ENCODE measurements at regions not wholly inside any gene's neighbourhood (a gene's known extent, or its start where the extent isn't known, plus 50 kb on each side); places are given as distances from the start of the nearest gene placed in this dataset.

GRCh38 chr4:29405116-29405515 is 1315.1 kb upstream of the PCDH7 start:
- intact Hi-C loops (cut with DNase I): no loop called here
- Histone ChIP-seq H3K27me3 (no peaks in the 10 kb centered on the region), H3K36me3 (replicated peaks in 1 of 2; ENCODE audit: insufficient read depth in 1 of 2, low read depth in 2 of 2) (no peaks in the 10 kb centered on the region), H3K4me1 (no peaks in the 10 kb centered on the region), H3K27ac (no peak overlapping the region), H3K9me3 (no peaks in the 10 kb centered on the region), H3K4me3 (no peak overlapping the region)
- 22 to 40% methylated on average over 3 of the region's 3 CpGs for WGBS, 2 donors
- no peak for ATAC-seq
- no peak for DNase-seq
- no peak for TF ChIP-seq POLR2A (IDR thresholded peaks at IDR 0.05)
- TF ChIP-seq, protein P1, sequence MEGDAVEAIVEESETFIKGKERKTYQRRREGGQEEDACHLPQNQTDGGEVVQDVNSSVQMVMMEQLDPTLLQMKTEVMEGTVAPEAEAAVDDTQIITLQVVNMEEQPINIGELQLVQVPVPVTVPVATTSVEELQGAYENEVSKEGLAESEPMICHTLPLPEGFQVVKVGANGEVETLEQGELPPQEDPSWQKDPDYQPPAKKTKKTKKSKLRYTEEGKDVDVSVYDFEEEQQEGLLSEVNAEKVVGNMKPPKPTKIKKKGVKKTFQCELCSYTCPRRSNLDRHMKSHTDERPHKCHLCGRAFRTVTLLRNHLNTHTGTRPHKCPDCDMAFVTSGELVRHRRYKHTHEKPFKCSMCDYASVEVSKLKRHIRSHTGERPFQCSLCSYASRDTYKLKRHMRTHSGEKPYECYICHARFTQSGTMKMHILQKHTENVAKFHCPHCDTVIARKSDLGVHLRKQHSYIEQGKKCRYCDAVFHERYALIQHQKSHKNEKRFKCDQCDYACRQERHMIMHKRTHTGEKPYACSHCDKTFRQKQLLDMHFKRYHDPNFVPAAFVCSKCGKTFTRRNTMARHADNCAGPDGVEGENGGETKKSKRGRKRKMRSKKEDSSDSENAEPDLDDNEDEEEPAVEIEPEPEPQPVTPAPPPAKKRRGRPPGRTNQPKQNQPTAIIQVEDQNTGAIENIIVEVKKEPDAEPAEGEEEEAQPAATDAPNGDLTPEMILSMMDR (IDR thresholded peaks at IDR 0.05): no peak

DNA sequence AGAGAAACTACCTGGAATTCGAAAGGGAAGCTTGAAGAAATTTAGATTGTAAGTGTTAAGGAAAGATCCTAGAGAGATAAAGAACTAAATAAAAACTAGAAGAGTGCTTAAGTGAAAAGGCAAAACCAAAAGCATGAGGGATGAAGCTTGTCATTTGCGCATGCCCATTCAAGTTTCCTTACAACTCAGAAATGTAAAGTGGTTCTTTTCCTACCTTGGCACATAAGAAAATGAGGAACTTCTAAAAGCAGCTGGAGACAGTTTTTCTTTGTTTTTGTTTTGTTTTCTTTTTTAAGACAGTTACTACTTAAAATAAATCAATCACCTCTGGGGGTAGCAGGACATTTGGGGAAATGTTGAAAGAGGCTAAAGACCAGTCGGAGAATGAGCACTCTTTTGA is 1304.4 kb upstream of the PCDH7 start:
- ATAC-seq: no peak
- Histone ChIP-seq H3K36me3 (replicated peaks in 1 of 2; ENCODE audit: insufficient read depth in 1 of 2, low read depth in 2 of 2) (no peaks in the 10 kb centered on the region), H3K27me3 (peaks cover 0 to 3% of the 10 kb centered on the region in 2 donors), H3K9me3 (no peaks in the 10 kb centered on the region), H3K4me1 (no peaks in the 10 kb centered on the region), H3K27ac (no peak overlapping the region), H3K4me3 (no peak overlapping the region)
- TF ChIP-seq, protein P1 (IDR thresholded peaks at IDR 0.05): no peak
- no peak for TF ChIP-seq POLR2A (IDR thresholded peaks at IDR 0.05)
- WGBS, 2 donors: 45 to 58% methylated on average over 3 of the region's 3 CpGs
- intact Hi-C loops (cut with DNase I): no loop called here
- no peak for DNase-seq

DNA sequence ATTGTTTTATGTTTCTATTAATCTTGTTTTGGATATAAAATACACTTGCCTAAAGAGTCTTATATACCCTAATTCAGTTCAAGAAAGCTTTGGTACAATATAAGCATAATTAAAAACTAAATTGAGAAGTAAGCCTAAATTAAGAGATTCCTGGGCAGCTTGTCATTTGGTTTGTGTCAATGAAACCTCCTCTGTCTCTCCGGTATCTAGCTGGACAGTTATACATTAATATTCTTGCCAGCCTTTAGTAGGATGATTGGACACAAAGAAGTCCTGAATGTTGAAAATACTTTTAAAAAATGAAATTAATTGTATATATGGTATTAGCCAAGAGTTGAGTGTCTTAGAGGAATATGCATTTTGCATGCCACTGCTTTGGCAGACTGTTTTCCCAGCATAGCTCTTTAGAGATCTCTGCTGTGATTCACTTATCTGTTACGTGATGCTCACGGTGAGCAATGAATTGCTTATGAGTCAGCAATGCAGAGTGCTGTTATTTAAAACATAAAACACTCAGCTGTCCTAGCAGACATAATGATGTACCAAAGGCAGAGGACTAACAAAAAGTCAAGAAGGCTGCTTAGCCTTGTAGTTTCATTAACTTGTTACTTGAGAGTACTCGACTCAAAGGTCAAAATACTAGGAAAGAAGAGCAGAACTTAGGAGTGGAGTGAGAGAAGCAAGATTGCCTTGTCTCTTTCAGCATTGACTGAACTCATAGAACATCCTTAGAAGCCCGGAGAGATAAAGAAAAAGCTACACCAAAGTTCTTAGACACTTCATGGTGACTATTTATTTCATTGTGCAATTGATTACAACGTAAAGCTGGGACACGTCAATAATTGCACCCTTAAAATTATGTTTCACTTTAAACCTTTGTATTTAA is 1296.1 kb upstream of the PCDH7 start:
- DNase-seq (no peak), ATAC-seq (no peak)
- Histone ChIP-seq H3K27ac (no peak overlapping the region), H3K9me3 (no peaks in the 10 kb centered on the region), H3K4me3 (no peak overlapping the region), H3K27me3 (no peaks in the 10 kb centered on the region), H3K4me1 (no peaks in the 10 kb centered on the region), H3K36me3 (replicated peaks in 1 of 2; ENCODE audit: insufficient read depth in 1 of 2, low read depth in 2 of 2) (no peaks in the 10 kb centered on the region)
- TF ChIP-seq, protein P1 (IDR thresholded peaks at IDR 0.05): no peak
- TF ChIP-seq POLR2A (IDR thresholded peaks at IDR 0.05): no peak
- intact Hi-C loops (cut with DNase I): no loop called here
- WGBS, 2 donors: 55 to 56% methylated on average over 7 of the region's 7 CpGs

DNA sequence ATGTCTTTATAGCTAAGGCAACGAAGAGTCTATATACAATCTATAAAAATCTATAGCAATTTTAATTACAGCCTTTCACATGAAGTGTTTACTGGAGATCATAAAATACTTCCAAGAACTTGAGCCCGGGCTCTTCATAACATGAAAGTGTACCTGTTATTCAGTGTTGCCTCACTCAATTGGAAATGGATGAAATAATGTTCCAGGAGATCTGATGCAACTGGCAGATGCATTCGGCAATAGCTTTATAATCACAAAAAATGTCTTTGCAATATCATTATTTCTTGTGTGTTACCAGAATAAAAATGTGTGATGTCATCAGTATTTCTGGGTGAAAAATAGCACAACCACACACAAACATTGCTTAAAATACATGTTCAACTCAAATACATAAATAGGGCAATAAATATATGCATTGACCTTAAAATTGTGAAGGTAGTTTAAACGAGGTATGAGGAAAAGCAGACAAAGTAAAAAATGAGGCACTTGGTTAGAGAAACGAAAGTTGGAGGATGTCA is 1266.8 kb upstream of the PCDH7 start:
- Histone ChIP-seq H3K27ac (no peak overlapping the region), H3K27me3 (no peaks in the 10 kb centered on the region), H3K36me3 (replicated peaks in 1 of 2; ENCODE audit: insufficient read depth in 1 of 2, low read depth in 2 of 2) (no peaks in the 10 kb centered on the region), H3K4me1 (no peaks in the 10 kb centered on the region), H3K9me3 (no peaks in the 10 kb centered on the region), H3K4me3 (no peak overlapping the region)
- intact Hi-C loops (cut with DNase I): no loop called here
- TF ChIP-seq, protein P1 (IDR thresholded peaks at IDR 0.05): no peak
- TF ChIP-seq POLR2A (IDR thresholded peaks at IDR 0.05): no peak
- ATAC-seq (no peak), DNase-seq (no peak)
- WGBS, 2 donors: 43% methylated on average over 5 of the region's 5 CpGs

Data from body of pancreas (tissue), 4 donors.